Type B pancreatic cell (in vitro differentiated cells): ENCODE measurements at regions not wholly inside any gene's neighbourhood (a gene's known extent, or its start where the extent isn't known, plus 50 kb on each side); places are given as distances from the start of the nearest gene placed in this dataset.

Experiments used
- DNase-seq: peaks from one replicate; pipeline ENCODE4 v3.0.0; 2021; ENCODE audit warnings: mixed read lengths; ENCODE audit not compliant: unreplicated experiment; ENCODE audit errors: extremely low spot score
- H3K27ac Mint-ChIP-seq: 2 replicates; pipeline ENCODE4 v1.8.0; 2021; ENCODE audit warnings: mild to moderate bottlenecking, mixed read lengths
- H3K27me3 Mint-ChIP-seq: 2 replicates; pipeline ENCODE4 v1.8.0; 2021; ENCODE audit warnings: mixed read lengths
- H3K36me3 Mint-ChIP-seq: 2 replicates; pipeline ENCODE4 v1.8.0; 2021; ENCODE audit warnings: mixed read lengths
- H3K4me1 Mint-ChIP-seq: one replicate; pipeline ENCODE4 v1.8.0; 2021; ENCODE audit warnings: mixed read lengths; ENCODE audit not compliant: unreplicated experiment
- H3K4me3 Mint-ChIP-seq: 2 replicates; pipeline ENCODE4 v1.8.0; 2021; ENCODE audit warnings: mild to moderate bottlenecking, mixed read lengths
- H3K9me3 Mint-ChIP-seq: 2 replicates; pipeline ENCODE4 v1.8.0; 2021; ENCODE audit warnings: mixed read lengths
- CTCF ChIP-seq: fragments of 200-600 bp; sonication (generic); conservative IDR thresholded peaks from 2 replicates; pipeline ENCODE4 v1.5.0; 2021; ENCODE audit warnings: antibody characterized with exemption, mild to moderate bottlenecking

- no peak for DNase-seq
- TF ChIP-seq CTCF, result no peak
- no peak overlapping the region for H3K4me3 Mint-ChIP-seq
- no peaks in the 10 kb centered on the region for H3K36me3 Mint-ChIP-seq
- no peak overlapping the region for H3K27ac Mint-ChIP-seq
- peaks cover 13% of the 10 kb centered on the region for H3K9me3 Mint-ChIP-seq
- H3K4me1 Mint-ChIP-seq, result peaks cover 18% of the 10 kb centered on the region
- H3K27me3 Mint-ChIP-seq, result no peaks in the 10 kb centered on the region
These were observed 651.8 kb downstream of the LMO4 start for GRCh38 chr1:87980494-87980893.

GRCh38 chr1:87981386-87981785 is 652.7 kb downstream of the LMO4 start:
- Mint-ChIP-seq H3K27me3 (no peaks in the 10 kb centered on the region), H3K36me3 (no peaks in the 10 kb centered on the region), H3K9me3 (peaks cover 7% of the 10 kb centered on the region), H3K4me3 (no peak overlapping the region), H3K27ac (no peak overlapping the region), H3K4me1 (peaks cover 18% of the 10 kb centered on the region)
- DNase-seq, result no peak
- TF ChIP-seq CTCF, result no peak

- peaks cover 18% of the 10 kb centered on the region for H3K4me1 Mint-ChIP-seq
- H3K27me3 Mint-ChIP-seq, result no peaks in the 10 kb centered on the region
- no peak for TF ChIP-seq CTCF
- H3K4me3 Mint-ChIP-seq, result no peak overlapping the region
- H3K9me3 Mint-ChIP-seq, result peaks cover 7% of the 10 kb centered on the region
- DNase-seq, result no peak
- no peak overlapping the region for H3K27ac Mint-ChIP-seq
- H3K36me3 Mint-ChIP-seq, result no peaks in the 10 kb centered on the region
These were observed 653.1 kb downstream of the LMO4 start for GRCh38 chr1:87981810-87982209.

GRCh38 chr1:87983841-87984240 is 655.2 kb downstream of the LMO4 start:
- H3K27me3 Mint-ChIP-seq, result no peaks in the 10 kb centered on the region
- DNase-seq, result no peak
- peaks cover 14% of the 10 kb centered on the region for H3K4me1 Mint-ChIP-seq
- no peaks in the 10 kb centered on the region for H3K9me3 Mint-ChIP-seq
- no peaks in the 10 kb centered on the region for H3K36me3 Mint-ChIP-seq
- TF ChIP-seq CTCF, result no peak
- no peak overlapping the region for H3K4me3 Mint-ChIP-seq
- H3K27ac Mint-ChIP-seq, result no peak overlapping the region

- Mint-ChIP-seq H3K9me3 (no peaks in the 10 kb centered on the region), H3K27me3 (no peaks in the 10 kb centered on the region), H3K36me3 (no peaks in the 10 kb centered on the region)
These were observed 656.4 kb downstream of the LMO4 start for GRCh38 chr1:87985071-87985470.

More at GRCh38 chr1:87985071-87985470, 656.4 kb downstream of the LMO4 start:
- TF ChIP-seq CTCF, result no peak
- no peak for DNase-seq
- peaks cover 4% of the 10 kb centered on the region for H3K4me1 Mint-ChIP-seq
- no peak overlapping the region for H3K4me3 Mint-ChIP-seq
- H3K27ac Mint-ChIP-seq, result no peak overlapping the region
